ENCODE measurements at regions not wholly inside any gene's neighbourhood (a gene's known extent, or its start where the extent isn't known, plus 50 kb on each side); places are given as distances from the start of the nearest gene placed in this dataset.

- H3K4me1 Mint-ChIP-seq: no peaks in the 10 kb centered on the region
- DNase-seq (ENCODE audit: low spot score) (no peak), ATAC-seq (no peak)
- peaks cover 15% of the 10 kb centered on the region for H3K36me3 Mint-ChIP-seq
- TF ChIP-seq ZNF232 (CRISPR knock-in tag; IDR thresholded peaks at IDR 0.05) (no peak), KAT7 (CRISPR knock-in tag; IDR thresholded peaks at IDR 0.05; ENCODE audit: borderline replicate concordance) (no peak), ATF2 (CRISPR knock-in tag; IDR thresholded peaks at IDR 0.05; ENCODE audit: borderline replicate concordance, low read depth) (no peak), SMAD3 (CRISPR knock-in tag; IDR thresholded peaks at IDR 0.05; ENCODE audit: borderline replicate concordance) (no peak), AR (CRISPR knock-in tag; IDR thresholded peaks at IDR 0.05) (no peak), MXD4 (CRISPR knock-in tag; IDR thresholded peaks at IDR 0.05; ENCODE audit: borderline replicate concordance) (no peak), ZNF416 (CRISPR knock-in tag; IDR thresholded peaks at IDR 0.05) (no peak), PREB (CRISPR knock-in tag; IDR thresholded peaks at IDR 0.05; ENCODE audit: borderline replicate concordance) (no peak), E2F4 (CRISPR knock-in tag; IDR thresholded peaks at IDR 0.05; ENCODE audit: borderline replicate concordance, low read depth) (no peak), TP53 (CRISPR knock-in tag; IDR thresholded peaks at IDR 0.05) (no peak), OVOL2 (CRISPR knock-in tag; IDR thresholded peaks at IDR 0.05; ENCODE audit: borderline replicate concordance) (no peak), E2F5 (CRISPR knock-in tag; IDR thresholded peaks at IDR 0.05) (no peak), ERG (CRISPR knock-in tag; IDR thresholded peaks at IDR 0.05) (no peak), GRHL2 (CRISPR knock-in tag; IDR thresholded peaks at IDR 0.05; ENCODE audit: insufficient replicate concordance, severe bottlenecking) (no peak), PRRX2 (CRISPR knock-in tag; IDR thresholded peaks at IDR 0.05) (no peak), ZNF138 (CRISPR knock-in tag; conservative IDR thresholded peaks at IDR 0.05) (no peak), GABPB1 (CRISPR knock-in tag; IDR thresholded peaks at IDR 0.05) (no peak), MYBL2 (CRISPR knock-in tag; IDR thresholded peaks at IDR 0.05) (no peak), MLX (CRISPR knock-in tag; IDR thresholded peaks at IDR 0.05) (no peak), PRDM15 (CRISPR knock-in tag; IDR thresholded peaks at IDR 0.05) (no peak)
- POLR2A ChIA-PET: no interaction called here
- CTCF ChIA-PET: no interaction called here
- H3K27me3 Mint-ChIP-seq (ENCODE audit: low read depth): peaks cover 3% of the 10 kb centered on the region; the same call in 1 of the 2 replicates
- peaks cover 29% of the 10 kb centered on the region for H3K9me3 Mint-ChIP-seq
- no peak overlapping the region for H3K27ac Mint-ChIP-seq
- H3K4me3 Mint-ChIP-seq: no peak overlapping the region
Measured at GRCh38 chr9:117906763-117907162, 202.6 kb downstream of the TLR4 start.

Measured in WTC11 (cell line).